A673 (cell line): ENCODE measurements at regions not wholly inside any gene's neighbourhood (a gene's known extent, or its start where the extent isn't known, plus 50 kb on each side); places are given as distances from the start of the nearest gene placed in this dataset.

Source experiments
- BruUV-seq: library from RNA; stranded (reverse); fragments of 400-500 nt; replicated peaks from 2 replicates; lab custom pipeline; 2021; lab: Mats Ljungman, UMichigan
- CTCF ChIA-PET: fragments of 300-600 bp; sonication (Branson Sonifier 250); formaldehyde crosslinking; loops from one replicate; lab custom pipeline; 2022; ENCODE audit warnings: antibody characterized with exemption; lab: Charles Lee
- POLR2A ChIA-PET: fragments of 300-600 bp; sonication (Branson Sonifier 250); formaldehyde crosslinking; loops from one replicate; lab custom pipeline; 2022; ENCODE audit warnings: antibody characterized with exemption; ENCODE audit not compliant: low non-redundant PET; lab: Charles Lee
- DNase-seq: peaks from one replicate; pipeline ENCODE4 v3.0.0-alpha.2; 2015; ENCODE audit warnings: low spot score
- H3K27ac ChIP-seq: fragments of 200-600 bp; sonication (generic); 2 replicates; pipeline ENCODE4 v1.5.1; 2016; ENCODE audit warnings: mixed run types, low read depth, mild to moderate bottlenecking, mixed read lengths, antibody characterized with exemption, low read length; ENCODE audit not compliant: poor library complexity, severe bottlenecking
- H3K27me3 ChIP-seq: fragments of 200-600 bp; sonication (generic); replicated peaks from 2 replicates; pipeline ENCODE4 v1.6.1; 2017; ENCODE audit warnings: mixed run types, low read depth, mild to moderate bottlenecking, mixed read lengths, antibody characterized with exemption, low read length; ENCODE audit not compliant: insufficient read depth, poor library complexity
- H3K36me3 ChIP-seq: fragments of 200-600 bp; sonication (generic); 2 replicates; pipeline ENCODE4 v1.6.1; 2016; ENCODE audit warnings: mixed run types, mild to moderate bottlenecking, mixed read lengths, antibody characterized with exemption, low read length; ENCODE audit not compliant: insufficient read depth, poor library complexity, severe bottlenecking
- H3K4me1 ChIP-seq: fragments of 200-600 bp; sonication (generic); 2 replicates; pipeline ENCODE4 v1.6.1; 2017; ENCODE audit warnings: mixed run types, mild to moderate bottlenecking, mixed read lengths, antibody characterized with exemption, low read length; ENCODE audit not compliant: insufficient read depth, poor library complexity, severe bottlenecking
- H3K4me3 ChIP-seq: fragments of 200-600 bp; sonication (generic); 2 replicates; pipeline ENCODE4 v1.5.1; 2016; ENCODE audit warnings: low read depth, mixed run types, mild to moderate bottlenecking, mixed read lengths, low read length; ENCODE audit not compliant: poor library complexity, severe bottlenecking
- H3K9me3 ChIP-seq: fragments of 200-600 bp; sonication (generic); 2 replicates; pipeline ENCODE4 v1.6.1; 2016; ENCODE audit warnings: mixed run types, low read depth, mild to moderate bottlenecking, mixed read lengths, antibody characterized with exemption, low read length; ENCODE audit not compliant: poor library complexity, severe bottlenecking
- CTCF ChIP-seq: fragments of 300-800, 200-600 bp; sonication (generic); conservative IDR thresholded peaks from 2 replicates; pipeline ENCODE4 v1.5.1; 2017; ENCODE audit warnings: low read depth, mild to moderate bottlenecking, antibody characterized with exemption, low read length, moderate library complexity, mixed read lengths
- EZH2 ChIP-seq: fragments of 200-600 bp; sonication (generic); IDR thresholded peaks from 2 replicates; pipeline ENCODE4 v1.6.1; 2017; ENCODE audit warnings: borderline replicate concordance, low read depth, mild to moderate bottlenecking, mixed read lengths, antibody characterized with exemption, low read length; ENCODE audit not compliant: poor library complexity, severe bottlenecking
- intact Hi-C: fragments of 100-400 bp; cut with micrococcal nuclease; formaldehyde crosslinking; loops from one replicate; pipeline ENCODE4 v1.10.0; 2022; ENCODE audit not compliant: unreplicated experiment

GRCh38 chr14:82482345-82482744 is 948.7 kb upstream of the SEL1L start:
- H3K27me3 ChIP-seq, result no peaks in the 10 kb centered on the region
- no peaks in the 10 kb centered on the region for H3K36me3 ChIP-seq
- TF ChIP-seq CTCF, result no peak
- H3K4me3 ChIP-seq, result no peak overlapping the region
- no TSS peak for BruUV-seq
- intact Hi-C loops, result no loop called here
- ChIA-PET POLR2A (no interaction called here), CTCF (no interaction called here)
- DNase-seq, result no peak
- no peaks in the 10 kb centered on the region for H3K4me1 ChIP-seq
- no peaks in the 10 kb centered on the region for H3K9me3 ChIP-seq
- H3K27ac ChIP-seq, result no peak overlapping the region

GRCh38 chr14:82488473-82488872 is 954.8 kb upstream of the SEL1L start:
- Histone ChIP-seq H3K4me3 (no peak overlapping the region), H3K36me3 (no peaks in the 10 kb centered on the region), H3K27me3 (no peaks in the 10 kb centered on the region), H3K4me1 (no peaks in the 10 kb centered on the region), H3K9me3 (no peaks in the 10 kb centered on the region), H3K27ac (no peak overlapping the region)
- no TSS peak for BruUV-seq
- ChIA-PET POLR2A (no interaction called here), CTCF (no interaction called here)
- no peak for DNase-seq
- no peak for TF ChIP-seq EZH2
- TF ChIP-seq CTCF, result no peak
- intact Hi-C loops, result no loop called here

GRCh38 chr14:82490397-82490796 is 956.7 kb upstream of the SEL1L start:
- BruUV-seq, result no TSS peak
- H3K9me3 ChIP-seq, result no peaks in the 10 kb centered on the region
- H3K4me1 ChIP-seq, result no peaks in the 10 kb centered on the region
- H3K27ac ChIP-seq, result no peak overlapping the region
- intact Hi-C loops, result no loop called here
- TF ChIP-seq EZH2 (no peak), CTCF (no peak)
- POLR2A ChIA-PET, result no interaction called here
- DNase-seq, result no peak
- CTCF ChIA-PET, result no interaction called here
- H3K36me3 ChIP-seq, result no peaks in the 10 kb centered on the region
- H3K27me3 ChIP-seq, result no peaks in the 10 kb centered on the region
- H3K4me3 ChIP-seq, result no peak overlapping the region
